DOHH2 (cell line): ENCODE measurements at regions not wholly inside any gene's neighbourhood (a gene's known extent, or its start where the extent isn't known, plus 50 kb on each side); places are given as distances from the start of the nearest gene placed in this dataset.

ENCODE experiments used
- H3F3A ChIP-seq: fragments of 200-600 bp; sonication (generic), shearing (Covaris generic); 2 replicates; pipeline ENCODE4 v1.6.0; 2016; ENCODE audit warnings: antibody characterized with exemption, mild to moderate bottlenecking; ENCODE audit not compliant: control insufficient read depth, insufficient read depth
- H3K27ac ChIP-seq: fragments of 200-600 bp; sonication (generic); 2 replicates; pipeline ENCODE4 v1.5.1; 2014; ENCODE audit warnings: low read depth, mild to moderate bottlenecking, low read length, moderate library complexity
- H3K27me3 ChIP-seq: fragments of 200-600 bp; sonication (generic); 2 replicates; pipeline ENCODE4 v1.6.1; 2014; ENCODE audit warnings: mild to moderate bottlenecking, low read length, mixed read lengths; ENCODE audit not compliant: control insufficient read depth
- H3K36me3 ChIP-seq: fragments of 200-600 bp; sonication (generic); 2 replicates; pipeline ENCODE4 v1.6.1; 2014; ENCODE audit warnings: mild to moderate bottlenecking, low read length, moderate library complexity, mixed read lengths; ENCODE audit not compliant: control insufficient read depth
- H3K4me1 ChIP-seq: fragments of 200-600 bp; sonication (generic); 2 replicates; pipeline ENCODE4 v1.6.1; 2014; ENCODE audit warnings: mild to moderate bottlenecking, low read length, mixed read lengths; ENCODE audit not compliant: control insufficient read depth
- H3K4me2 ChIP-seq: fragments of 200-600 bp; sonication (generic); 2 replicates; pipeline ENCODE4 v1.6.0; 2014; ENCODE audit warnings: mild to moderate bottlenecking, low read length, moderate library complexity
- H3K4me3 ChIP-seq: fragments of 200-600 bp; sonication (generic); 2 replicates; pipeline ENCODE4 v1.5.1; 2014; ENCODE audit warnings: mild to moderate bottlenecking, low read length, mixed read lengths
- H3K79me2 ChIP-seq: fragments of 200-600 bp; sonication (generic); 2 replicates; pipeline ENCODE4 v1.6.1; 2014; ENCODE audit warnings: mild to moderate bottlenecking, low read length, mixed read lengths; ENCODE audit not compliant: control insufficient read depth
- H3K9me2 ChIP-seq: fragments of 200-600 bp; sonication (generic); replicated peaks from 2 replicates; pipeline ENCODE4 v1.6.1; 2014; ENCODE audit warnings: mild to moderate bottlenecking, low read length, mixed read lengths; ENCODE audit not compliant: control insufficient read depth
- H3K9me3 ChIP-seq: fragments of 200-600 bp; sonication (generic); 2 replicates; pipeline ENCODE4 v1.6.1; 2014; ENCODE audit warnings: antibody characterized with exemption, low read length, mixed read lengths; ENCODE audit not compliant: control insufficient read depth, insufficient read depth
- H4K20me1 ChIP-seq: fragments of 200-600 bp; sonication (generic); 2 replicates; pipeline ENCODE4 v1.6.0; 2014; ENCODE audit warnings: low read depth, mild to moderate bottlenecking, antibody characterized with exemption, low read length, moderate library complexity; ENCODE audit not compliant: control insufficient read depth, insufficient read depth
- EZH2phosphoT487 ChIP-seq: fragments of 200-600 bp; sonication (generic); IDR thresholded peaks from 2 replicates; pipeline ENCODE4 v1.6.1; 2017; ENCODE audit warnings: borderline replicate concordance, mild to moderate bottlenecking, antibody characterized with exemption, low read length, moderate library complexity, mixed read lengths
- TF ChIP-seq, protein P1 (sequence below): fragments of 200-600 bp; sonication (generic); IDR thresholded peaks from one replicate; pipeline ENCODE4 v1.5.1; 2014; ENCODE audit warnings: antibody characterized with exemption, mild to moderate bottlenecking, low read depth, low read length; ENCODE audit not compliant: poor library complexity, severe bottlenecking

DNA sequence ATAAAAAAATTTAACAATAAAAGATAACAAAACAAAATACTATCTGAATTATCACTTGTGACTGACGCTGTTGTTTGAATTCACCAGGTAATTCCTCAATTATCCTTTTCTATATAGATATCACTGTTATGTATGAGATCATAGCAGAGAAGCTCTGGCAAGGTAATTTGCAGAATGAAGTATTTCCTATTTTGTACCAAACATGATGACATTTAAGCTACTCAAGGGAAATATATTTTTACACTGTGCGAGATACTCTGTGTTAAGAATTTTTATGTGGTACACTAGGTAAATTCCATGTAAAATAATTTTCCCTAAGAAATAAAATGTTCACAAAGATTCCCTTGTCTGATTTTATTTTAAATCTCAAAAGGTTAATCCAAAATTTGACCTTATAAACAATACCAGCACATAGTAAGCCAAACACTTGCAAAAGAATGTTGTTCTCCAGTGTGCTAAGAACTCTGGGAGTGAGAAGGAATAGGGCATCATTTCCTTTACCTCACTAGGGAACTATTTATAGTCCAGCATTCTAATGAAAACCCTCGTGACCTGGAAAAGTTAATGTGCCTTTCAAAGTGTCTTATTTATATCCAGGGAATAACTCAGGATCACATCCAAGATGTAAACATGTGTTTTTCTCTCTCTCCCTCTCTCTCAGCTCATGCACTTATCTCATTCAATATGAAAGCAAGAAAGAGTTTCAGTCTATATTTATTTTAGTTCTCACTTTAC, 115.2 kb upstream of the RAP1B start:
- Histone ChIP-seq H3K4me3 (no peak overlapping the region), H3K4me2 (no peak overlapping the region), H3K36me3 (no peaks in the 10 kb centered on the region), H4K20me1 (no peaks in the 10 kb centered on the region), H3F3A (no peaks in the 10 kb centered on the region), H3K9me3 (no peaks in the 10 kb centered on the region), H3K79me2 (no peaks in the 10 kb centered on the region), H3K27ac (no peak overlapping the region), H3K27me3 (peaks cover 8% of the 10 kb centered on the region), H3K4me1 (no peaks in the 10 kb centered on the region), H3K9me2 (no peaks in the 10 kb centered on the region)
- TF ChIP-seq EZH2phosphoT487 = no peak
- TF ChIP-seq, protein P1, sequence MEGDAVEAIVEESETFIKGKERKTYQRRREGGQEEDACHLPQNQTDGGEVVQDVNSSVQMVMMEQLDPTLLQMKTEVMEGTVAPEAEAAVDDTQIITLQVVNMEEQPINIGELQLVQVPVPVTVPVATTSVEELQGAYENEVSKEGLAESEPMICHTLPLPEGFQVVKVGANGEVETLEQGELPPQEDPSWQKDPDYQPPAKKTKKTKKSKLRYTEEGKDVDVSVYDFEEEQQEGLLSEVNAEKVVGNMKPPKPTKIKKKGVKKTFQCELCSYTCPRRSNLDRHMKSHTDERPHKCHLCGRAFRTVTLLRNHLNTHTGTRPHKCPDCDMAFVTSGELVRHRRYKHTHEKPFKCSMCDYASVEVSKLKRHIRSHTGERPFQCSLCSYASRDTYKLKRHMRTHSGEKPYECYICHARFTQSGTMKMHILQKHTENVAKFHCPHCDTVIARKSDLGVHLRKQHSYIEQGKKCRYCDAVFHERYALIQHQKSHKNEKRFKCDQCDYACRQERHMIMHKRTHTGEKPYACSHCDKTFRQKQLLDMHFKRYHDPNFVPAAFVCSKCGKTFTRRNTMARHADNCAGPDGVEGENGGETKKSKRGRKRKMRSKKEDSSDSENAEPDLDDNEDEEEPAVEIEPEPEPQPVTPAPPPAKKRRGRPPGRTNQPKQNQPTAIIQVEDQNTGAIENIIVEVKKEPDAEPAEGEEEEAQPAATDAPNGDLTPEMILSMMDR = no peak

DNA sequence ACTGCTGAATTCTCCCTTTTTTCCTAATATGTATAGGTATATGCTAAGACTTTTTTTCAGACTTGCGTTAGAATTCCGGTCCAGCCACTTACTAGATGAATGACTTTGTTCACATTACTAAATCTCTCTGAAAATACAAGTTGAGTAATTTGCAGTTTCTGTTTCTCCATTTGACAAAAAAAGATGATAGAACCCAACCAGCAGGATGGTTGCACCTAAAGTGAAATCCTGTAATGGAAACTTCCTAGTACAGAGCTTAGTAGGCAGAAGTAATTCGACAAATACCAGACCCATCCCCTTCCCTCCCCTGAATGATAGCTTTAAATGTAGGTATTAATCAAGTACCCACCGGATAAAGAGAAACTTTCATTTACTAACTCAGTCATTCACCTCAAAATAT, 113.6 kb upstream of the RAP1B start:
- Histone ChIP-seq H3K9me2 (no peaks in the 10 kb centered on the region), H3F3A (no peaks in the 10 kb centered on the region), H3K4me2 (no peak overlapping the region), H3K79me2 (no peaks in the 10 kb centered on the region), H3K27ac (no peak overlapping the region), H3K36me3 (no peaks in the 10 kb centered on the region), H4K20me1 (no peaks in the 10 kb centered on the region), H3K4me3 (no peak overlapping the region), H3K9me3 (no peaks in the 10 kb centered on the region), H3K27me3 (peaks cover 7% of the 10 kb centered on the region; the same call in 1 of the 2 replicates), H3K4me1 (no peaks in the 10 kb centered on the region)
- TF ChIP-seq, protein P1 = no peak
- no peak for TF ChIP-seq EZH2phosphoT487

DNA sequence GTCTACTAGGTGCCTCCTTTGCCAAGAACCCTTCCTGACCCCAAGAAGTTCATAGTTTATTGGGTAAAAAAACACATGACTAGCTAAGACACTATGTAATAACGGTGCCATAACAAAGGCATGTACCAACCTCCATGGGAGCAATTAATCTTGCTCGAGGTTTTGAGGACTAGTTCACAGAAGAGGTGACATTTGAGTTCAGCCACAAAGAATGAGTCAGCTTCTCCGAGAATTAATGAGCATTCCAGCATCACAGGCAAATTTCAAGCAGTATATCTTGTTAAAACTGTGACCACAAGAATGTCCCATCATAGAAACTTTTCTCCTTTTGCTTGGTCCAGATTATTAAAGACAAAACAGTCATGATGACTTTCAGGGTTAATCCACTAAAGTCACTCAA, 113.0 kb upstream of the RAP1B start:
- no peaks in the 10 kb centered on the region for H3K9me2 ChIP-seq
- H3F3A ChIP-seq = no peaks in the 10 kb centered on the region
- H3K4me2 ChIP-seq = no peak overlapping the region
- H3K36me3 ChIP-seq = no peaks in the 10 kb centered on the region
- no peaks in the 10 kb centered on the region for H4K20me1 ChIP-seq
- no peaks in the 10 kb centered on the region for H3K79me2 ChIP-seq
- H3K4me3 ChIP-seq = no peak overlapping the region
- H3K27ac ChIP-seq = no peak overlapping the region
- H3K4me1 ChIP-seq = no peaks in the 10 kb centered on the region
- peaks cover 7% of the 10 kb centered on the region; the same call in 1 of the 2 replicates for H3K27me3 ChIP-seq
- TF ChIP-seq, protein P1 = no peak
- TF ChIP-seq EZH2phosphoT487 = no peak
- no peaks in the 10 kb centered on the region for H3K9me3 ChIP-seq
